ENCODE measurements at regions not wholly inside any gene's neighbourhood (a gene's known extent, or its start where the extent isn't known, plus 50 kb on each side); places are given as distances from the start of the nearest gene placed in this dataset.

GRCh38 chr7:17142831-17143541 lies 155.5 kb upstream of the AHR start (continued):
- TF ChIP-seq ZGPAT (CRISPR knock-in tag; IDR thresholded peaks at IDR 0.05) (peak; percentile 65; the same call in 1 of the 2 replicates), NCOA2 (CRISPR knock-in tag; IDR thresholded peaks at IDR 0.05) (peak; percentile 92), SALL1 (CRISPR knock-in tag; IDR thresholded peaks at IDR 0.05) (peak; percentile 75; the same call in 1 of the 2 replicates), FOSL2 (CRISPR knock-in tag; IDR thresholded peaks at IDR 0.05) (0 out of 2 replicates have a peak, but pooled peaks have one; percentile 52), HNRNPL (IDR thresholded peaks at IDR 0.05; ENCODE audit: low read depth, low read length) (no peak), SMC3 (IDR thresholded peaks at IDR 0.05; ENCODE audit: low read length) (no peak; the same call in 1 of the 2 replicates), RXRB (CRISPR knock-in tag; IDR thresholded peaks at IDR 0.05; ENCODE audit: borderline replicate concordance) (peak; percentile 58), ARID4A (CRISPR knock-in tag; IDR thresholded peaks at IDR 0.05; ENCODE audit: borderline replicate concordance) (no peak), ZKSCAN8 (CRISPR knock-in tag; IDR thresholded peaks at IDR 0.05; ENCODE audit: borderline replicate concordance) (peak; percentile 73; the same call in 1 of the 2 replicates), SAP130 (CRISPR knock-in tag; IDR thresholded peaks at IDR 0.05; ENCODE audit: low read depth) (peak; percentile 59), ZMYM3 (CRISPR knock-in tag; IDR thresholded peaks at IDR 0.05) (0 out of 2 replicates have a peak, but pooled peaks have one; percentile 16), ZNF251 (CRISPR knock-in tag; IDR thresholded peaks at IDR 0.05) (no peak), AHDC1 (CRISPR knock-in tag; IDR thresholded peaks at IDR 0.05; ENCODE audit: borderline replicate concordance) (peak; percentile 55; the same call in 1 of the 2 replicates), NR2F1 (CRISPR knock-in tag; IDR thresholded peaks at IDR 0.05) (0 out of 4 replicates have a peak, but pooled peaks of 1 of the 2 experiments have one; percentile 29), AGO2 (optimal IDR thresholded peaks at IDR 0.05; ENCODE audit: low read depth, low read length) (no peak), RFX3 (CRISPR knock-in tag; IDR thresholded peaks at IDR 0.05) (no peak), FOXA1 (IDR thresholded peaks at IDR 0.05) (no peak), FOXA1 (CRISPR knock-in tag; IDR thresholded peaks at IDR 0.05) (peak; percentile 50; the same call in 1 of the 2 replicates), TBX2 (CRISPR knock-in tag; IDR thresholded peaks at IDR 0.05; ENCODE audit: borderline replicate concordance) (peak; percentile 51; the same call in 1 of the 2 replicates), KDM1A (CRISPR knock-in tag; IDR thresholded peaks at IDR 0.05) (no peak; the same call in 1 of the 2 replicates)

All from HepG2 (cell line).